ENCODE measurements at regions not wholly inside any gene's neighbourhood (a gene's known extent, or its start where the extent isn't known, plus 50 kb on each side); places are given as distances from the start of the nearest gene placed in this dataset.

DNA sequence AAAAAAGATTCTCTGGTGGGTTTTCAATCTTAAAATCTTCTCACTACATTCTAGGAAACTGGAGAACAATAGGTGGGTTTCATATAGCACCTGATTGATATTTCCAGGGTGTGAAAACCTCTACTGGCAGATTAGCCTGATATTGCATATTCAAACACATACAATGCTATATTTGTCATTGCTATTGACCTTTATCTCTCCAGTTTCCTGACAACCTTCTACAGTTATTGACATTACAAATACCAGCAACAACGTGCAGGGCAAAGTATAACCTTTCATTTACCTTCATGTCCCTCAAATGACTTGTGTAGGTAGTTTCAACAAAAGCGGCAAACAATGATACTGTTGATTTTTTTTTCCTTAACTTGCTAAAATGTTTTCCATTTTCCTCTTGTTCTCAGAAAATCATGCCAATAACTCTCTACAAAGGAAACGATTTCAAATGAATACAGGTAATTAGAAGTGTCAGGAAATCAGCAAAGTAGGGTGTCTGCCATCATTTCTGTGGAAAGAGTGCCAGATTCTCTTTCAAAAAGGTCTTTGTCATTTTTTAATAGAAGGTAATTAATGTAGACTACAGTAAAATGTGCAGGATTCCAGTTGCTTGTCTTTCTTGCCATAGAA is 72.6 kb upstream of the CDIN1 start (continued):
- TF ChIP-seq, protein P1, sequence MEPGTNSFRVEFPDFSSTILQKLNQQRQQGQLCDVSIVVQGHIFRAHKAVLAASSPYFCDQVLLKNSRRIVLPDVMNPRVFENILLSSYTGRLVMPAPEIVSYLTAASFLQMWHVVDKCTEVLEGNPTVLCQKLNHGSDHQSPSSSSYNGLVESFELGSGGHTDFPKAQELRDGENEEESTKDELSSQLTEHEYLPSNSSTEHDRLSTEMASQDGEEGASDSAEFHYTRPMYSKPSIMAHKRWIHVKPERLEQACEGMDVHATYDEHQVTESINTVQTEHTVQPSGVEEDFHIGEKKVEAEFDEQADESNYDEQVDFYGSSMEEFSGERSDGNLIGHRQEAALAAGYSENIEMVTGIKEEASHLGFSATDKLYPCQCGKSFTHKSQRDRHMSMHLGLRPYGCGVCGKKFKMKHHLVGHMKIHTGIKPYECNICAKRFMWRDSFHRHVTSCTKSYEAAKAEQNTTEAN (CRISPR knock-in tag; conservative IDR thresholded peaks at IDR 0.05), result no peak; the same call in 1 of the 2 replicates
- TF ChIP-seq ZNF451 (CRISPR knock-in tag; IDR thresholded peaks at IDR 0.05) (no peak), ZNF790 (CRISPR knock-in tag; IDR thresholded peaks at IDR 0.05; ENCODE audit: borderline replicate concordance) (no peak), ZNF382 (CRISPR knock-in tag; IDR thresholded peaks at IDR 0.05; ENCODE audit: borderline replicate concordance) (no peak), SIN3B (IDR thresholded peaks at IDR 0.05; ENCODE audit: low read length) (no peak), GPN1 (CRISPR knock-in tag; IDR thresholded peaks at IDR 0.05; ENCODE audit: borderline replicate concordance) (no peak), ZNF737 (CRISPR knock-in tag; IDR thresholded peaks at IDR 0.05; ENCODE audit: borderline replicate concordance) (no peak), WIZ (CRISPR knock-in tag; IDR thresholded peaks at IDR 0.05) (no peak), ZNF30 (CRISPR knock-in tag; IDR thresholded peaks at IDR 0.05) (no peak), ZNF766 (CRISPR knock-in tag; IDR thresholded peaks at IDR 0.05; ENCODE audit: borderline replicate concordance) (no peak), ZNF160 (CRISPR knock-in tag; IDR thresholded peaks at IDR 0.05) (no peak), POGZ (CRISPR knock-in tag; IDR thresholded peaks at IDR 0.05) (peak; percentile 51; the same call in 1 of the 2 replicates), ZNF180 (CRISPR knock-in tag; IDR thresholded peaks at IDR 0.05; ENCODE audit: borderline replicate concordance, low read depth) (no peak), NFIB (CRISPR knock-in tag; IDR thresholded peaks at IDR 0.05; ENCODE audit: borderline replicate concordance) (no peak)
- TF ChIP-seq, protein P2, sequence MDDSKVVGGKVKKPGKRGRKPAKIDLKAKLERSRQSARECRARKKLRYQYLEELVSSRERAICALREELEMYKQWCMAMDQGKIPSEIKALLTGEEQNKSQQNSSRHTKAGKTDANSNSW (CRISPR knock-in tag; IDR thresholded peaks at IDR 0.05; ENCODE audit: borderline replicate concordance), result no peak
- TF ChIP-seq, protein P3, sequence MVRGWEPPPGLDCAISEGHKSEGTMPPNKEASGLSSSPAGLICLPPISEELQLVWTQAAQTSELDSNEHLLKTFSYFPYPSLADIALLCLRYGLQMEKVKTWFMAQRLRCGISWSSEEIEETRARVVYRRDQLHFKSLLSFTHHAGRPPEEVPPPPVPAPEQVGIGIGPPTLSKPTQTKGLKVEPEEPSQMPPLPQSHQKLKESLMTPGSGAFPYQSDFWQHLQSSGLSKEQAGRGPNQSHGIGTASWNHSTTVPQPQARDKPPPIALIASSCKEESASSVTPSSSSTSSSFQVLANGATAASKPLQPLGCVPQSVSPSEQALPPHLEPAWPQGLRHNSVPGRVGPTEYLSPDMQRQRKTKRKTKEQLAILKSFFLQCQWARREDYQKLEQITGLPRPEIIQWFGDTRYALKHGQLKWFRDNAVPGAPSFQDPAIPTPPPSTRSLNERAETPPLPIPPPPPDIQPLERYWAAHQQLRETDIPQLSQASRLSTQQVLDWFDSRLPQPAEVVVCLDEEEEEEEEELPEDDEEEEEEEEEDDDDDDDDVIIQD (CRISPR knock-in tag; IDR thresholded peaks at IDR 0.05; ENCODE audit: low read depth), result peak; percentile 36; the same call in 1 of the 2 replicates
- TF ChIP-seq, protein P4, sequence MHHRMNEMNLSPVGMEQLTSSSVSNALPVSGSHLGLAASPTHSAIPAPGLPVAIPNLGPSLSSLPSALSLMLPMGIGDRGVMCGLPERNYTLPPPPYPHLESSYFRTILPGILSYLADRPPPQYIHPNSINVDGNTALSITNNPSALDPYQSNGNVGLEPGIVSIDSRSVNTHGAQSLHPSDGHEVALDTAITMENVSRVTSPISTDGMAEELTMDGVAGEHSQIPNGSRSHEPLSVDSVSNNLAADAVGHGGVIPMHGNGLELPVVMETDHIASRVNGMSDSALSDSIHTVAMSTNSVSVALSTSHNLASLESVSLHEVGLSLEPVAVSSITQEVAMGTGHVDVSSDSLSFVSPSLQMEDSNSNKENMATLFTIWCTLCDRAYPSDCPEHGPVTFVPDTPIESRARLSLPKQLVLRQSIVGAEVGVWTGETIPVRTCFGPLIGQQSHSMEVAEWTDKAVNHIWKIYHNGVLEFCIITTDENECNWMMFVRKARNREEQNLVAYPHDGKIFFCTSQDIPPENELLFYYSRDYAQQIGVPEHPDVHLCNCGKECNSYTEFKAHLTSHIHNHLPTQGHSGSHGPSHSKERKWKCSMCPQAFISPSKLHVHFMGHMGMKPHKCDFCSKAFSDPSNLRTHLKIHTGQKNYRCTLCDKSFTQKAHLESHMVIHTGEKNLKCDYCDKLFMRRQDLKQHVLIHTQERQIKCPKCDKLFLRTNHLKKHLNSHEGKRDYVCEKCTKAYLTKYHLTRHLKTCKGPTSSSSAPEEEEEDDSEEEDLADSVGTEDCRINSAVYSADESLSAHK (CRISPR knock-in tag; IDR thresholded peaks at IDR 0.05; ENCODE audit: borderline replicate concordance), result no peak
- TF ChIP-seq, protein P5, sequence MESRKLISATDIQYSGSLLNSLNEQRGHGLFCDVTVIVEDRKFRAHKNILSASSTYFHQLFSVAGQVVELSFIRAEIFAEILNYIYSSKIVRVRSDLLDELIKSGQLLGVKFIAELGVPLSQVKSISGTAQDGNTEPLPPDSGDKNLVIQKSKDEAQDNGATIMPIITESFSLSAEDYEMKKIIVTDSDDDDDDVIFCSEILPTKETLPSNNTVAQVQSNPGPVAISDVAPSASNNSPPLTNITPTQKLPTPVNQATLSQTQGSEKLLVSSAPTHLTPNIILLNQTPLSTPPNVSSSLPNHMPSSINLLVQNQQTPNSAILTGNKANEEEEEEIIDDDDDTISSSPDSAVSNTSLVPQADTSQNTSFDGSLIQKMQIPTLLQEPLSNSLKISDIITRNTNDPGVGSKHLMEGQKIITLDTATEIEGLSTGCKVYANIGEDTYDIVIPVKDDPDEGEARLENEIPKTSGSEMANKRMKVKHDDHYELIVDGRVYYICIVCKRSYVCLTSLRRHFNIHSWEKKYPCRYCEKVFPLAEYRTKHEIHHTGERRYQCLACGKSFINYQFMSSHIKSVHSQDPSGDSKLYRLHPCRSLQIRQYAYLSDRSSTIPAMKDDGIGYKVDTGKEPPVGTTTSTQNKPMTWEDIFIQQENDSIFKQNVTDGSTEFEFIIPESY (CRISPR knock-in tag; IDR thresholded peaks at IDR 0.05), result no peak
- TF ChIP-seq, protein P6, sequence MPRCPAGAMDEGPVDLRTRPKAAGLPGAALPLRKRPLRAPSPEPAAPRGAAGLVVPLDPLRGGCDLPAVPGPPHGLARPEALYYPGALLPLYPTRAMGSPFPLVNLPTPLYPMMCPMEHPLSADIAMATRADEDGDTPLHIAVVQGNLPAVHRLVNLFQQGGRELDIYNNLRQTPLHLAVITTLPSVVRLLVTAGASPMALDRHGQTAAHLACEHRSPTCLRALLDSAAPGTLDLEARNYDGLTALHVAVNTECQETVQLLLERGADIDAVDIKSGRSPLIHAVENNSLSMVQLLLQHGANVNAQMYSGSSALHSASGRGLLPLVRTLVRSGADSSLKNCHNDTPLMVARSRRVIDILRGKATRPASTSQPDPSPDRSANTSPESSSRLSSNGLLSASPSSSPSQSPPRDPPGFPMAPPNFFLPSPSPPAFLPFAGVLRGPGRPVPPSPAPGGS (CRISPR knock-in tag; IDR thresholded peaks at IDR 0.05), result no peak
- TF ChIP-seq, protein P7, sequence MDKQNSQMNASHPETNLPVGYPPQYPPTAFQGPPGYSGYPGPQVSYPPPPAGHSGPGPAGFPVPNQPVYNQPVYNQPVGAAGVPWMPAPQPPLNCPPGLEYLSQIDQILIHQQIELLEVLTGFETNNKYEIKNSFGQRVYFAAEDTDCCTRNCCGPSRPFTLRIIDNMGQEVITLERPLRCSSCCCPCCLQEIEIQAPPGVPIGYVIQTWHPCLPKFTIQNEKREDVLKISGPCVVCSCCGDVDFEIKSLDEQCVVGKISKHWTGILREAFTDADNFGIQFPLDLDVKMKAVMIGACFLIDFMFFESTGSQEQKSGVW (CRISPR knock-in tag; IDR thresholded peaks at IDR 0.05; ENCODE audit: borderline replicate concordance), result no peak

All from HepG2 (cell line).